D341Med (cell line): ENCODE measurements at regions not wholly inside any gene's neighbourhood (a gene's known extent, or its start where the extent isn't known, plus 50 kb on each side); places are given as distances from the start of the nearest gene placed in this dataset.
"Not testable (repeated sequence)": the region's sequence is repeated elsewhere in the genome, so short reads cannot be mapped to it uniquely, and the experiment has no call there.

ENCODE experiments used
- DNase-seq: peaks from one replicate; pipeline ENCODE4 v3.0.0; 2012; ENCODE audit warnings: low spot score

DNA sequence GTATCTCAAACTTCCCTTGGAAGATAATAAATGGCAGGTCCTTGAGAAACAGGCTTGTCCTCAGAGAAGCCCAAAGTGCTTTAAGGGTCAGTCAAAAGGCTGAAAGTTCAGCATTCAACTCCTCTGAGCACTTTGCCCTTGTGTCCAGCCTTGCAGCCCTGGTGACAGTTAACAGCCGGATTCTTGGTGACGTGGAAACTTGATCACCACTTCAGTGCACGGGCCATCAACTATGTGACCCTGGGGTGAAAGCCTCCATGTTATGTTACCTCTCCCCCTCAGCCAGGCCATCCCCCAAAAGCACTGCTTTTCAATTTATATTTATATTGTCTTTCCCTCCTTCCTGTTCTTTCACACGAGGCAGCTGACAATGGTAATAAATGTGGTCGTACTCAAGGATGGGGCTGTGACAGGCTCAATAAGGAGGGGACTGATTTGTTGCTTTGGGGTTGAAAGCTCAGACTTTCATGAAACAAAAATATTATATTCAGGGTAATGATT is 164.0 kb upstream of the NRP1 start:
- DNase-seq = no peak

DNA sequence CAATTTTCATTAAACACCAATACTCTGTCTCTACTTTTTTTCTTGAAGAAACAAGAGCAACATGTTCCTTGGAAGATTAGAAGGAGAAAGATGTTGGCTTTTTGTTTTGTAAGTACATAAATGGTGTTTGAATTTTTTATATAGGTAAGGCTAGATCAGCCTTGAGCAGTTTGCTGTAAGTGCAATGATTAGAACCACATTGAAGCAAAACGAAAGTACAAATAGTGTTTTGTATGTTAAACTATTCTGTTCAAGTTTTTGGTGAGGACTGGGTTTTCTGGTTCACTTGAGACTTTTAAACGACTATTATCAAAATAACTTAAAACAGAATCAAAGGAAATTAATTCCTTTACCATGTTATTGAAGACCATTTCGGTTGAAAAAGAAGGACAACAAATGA is 162.9 kb upstream of the NRP1 start:
- no peak for DNase-seq

GRCh38 chr10:33496096-33496495 is 161.6 kb upstream of the NRP1 start:
- DNase-seq = no peak

DNA sequence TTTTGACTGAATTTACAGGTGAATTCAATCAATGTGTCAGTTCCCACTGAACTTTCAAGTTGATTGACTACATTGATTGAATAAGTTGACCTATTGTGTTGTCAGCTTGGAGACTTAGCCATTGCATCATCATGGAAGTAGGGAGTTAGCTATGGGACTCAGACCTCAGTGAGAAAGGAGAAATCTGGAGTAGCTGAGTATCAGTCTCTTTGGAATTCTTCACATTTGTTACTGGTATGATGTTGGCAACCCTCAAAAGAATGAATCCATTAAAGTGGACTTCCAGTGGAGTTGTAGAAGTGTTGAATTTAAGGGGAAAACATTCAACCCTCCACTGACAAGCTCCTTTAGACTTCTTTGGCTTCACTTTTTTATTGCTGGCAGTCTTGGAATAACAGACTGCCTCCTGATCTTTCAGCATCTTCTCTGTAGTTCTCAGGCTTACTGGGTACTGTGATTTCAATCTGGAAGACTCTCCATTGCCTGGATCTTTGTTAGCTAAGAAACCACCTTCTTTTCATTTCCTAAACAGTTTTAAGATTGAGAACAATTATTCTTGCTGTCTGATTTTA is 160.3 kb upstream of the NRP1 start:
- DNase-seq = no peak

DNA sequence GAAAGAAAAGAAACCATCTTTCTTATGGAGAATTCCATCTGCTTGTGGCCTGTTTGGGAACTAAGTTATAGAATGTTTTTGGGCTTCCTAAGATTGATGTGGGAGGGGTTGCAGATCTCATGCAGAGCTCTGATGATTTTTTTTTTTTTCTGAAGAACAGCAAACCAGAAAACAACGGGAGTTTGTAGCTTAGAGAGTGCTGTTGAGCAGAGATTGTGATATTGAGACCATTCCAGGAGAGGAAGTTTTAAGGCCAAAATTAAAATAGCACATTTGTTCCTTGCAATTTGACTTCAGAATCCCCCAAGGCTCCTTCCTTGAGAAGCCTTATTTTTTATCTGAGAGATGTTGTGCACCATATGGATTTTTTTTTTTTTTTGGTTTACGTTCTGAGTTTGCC is 159.5 kb upstream of the NRP1 start:
- DNase-seq = no peak

DNA sequence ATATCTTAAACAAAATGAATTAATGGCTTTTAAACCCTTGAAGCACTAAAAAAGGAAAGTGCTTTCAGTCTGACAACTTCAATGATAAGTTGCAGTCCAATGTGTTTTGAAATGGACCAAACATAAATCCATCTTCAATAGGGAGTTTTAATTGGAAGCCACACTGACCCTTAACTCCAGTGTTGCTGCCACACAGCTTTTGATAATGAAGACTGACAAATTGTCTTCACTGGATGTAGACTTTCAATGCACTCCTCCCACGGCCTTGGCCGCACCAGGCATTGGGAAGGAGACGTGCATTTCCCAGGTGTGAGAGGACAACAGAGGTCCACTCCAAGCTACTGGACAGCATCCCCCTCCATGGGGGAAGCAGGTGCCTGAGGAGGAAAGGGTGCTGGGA is 159.0 kb upstream of the NRP1 start:
- DNase-seq = no peak

GRCh38 chr10:33492701-33493345 is 158.4 kb upstream of the NRP1 start:
- DNase-seq = no peak

DNA sequence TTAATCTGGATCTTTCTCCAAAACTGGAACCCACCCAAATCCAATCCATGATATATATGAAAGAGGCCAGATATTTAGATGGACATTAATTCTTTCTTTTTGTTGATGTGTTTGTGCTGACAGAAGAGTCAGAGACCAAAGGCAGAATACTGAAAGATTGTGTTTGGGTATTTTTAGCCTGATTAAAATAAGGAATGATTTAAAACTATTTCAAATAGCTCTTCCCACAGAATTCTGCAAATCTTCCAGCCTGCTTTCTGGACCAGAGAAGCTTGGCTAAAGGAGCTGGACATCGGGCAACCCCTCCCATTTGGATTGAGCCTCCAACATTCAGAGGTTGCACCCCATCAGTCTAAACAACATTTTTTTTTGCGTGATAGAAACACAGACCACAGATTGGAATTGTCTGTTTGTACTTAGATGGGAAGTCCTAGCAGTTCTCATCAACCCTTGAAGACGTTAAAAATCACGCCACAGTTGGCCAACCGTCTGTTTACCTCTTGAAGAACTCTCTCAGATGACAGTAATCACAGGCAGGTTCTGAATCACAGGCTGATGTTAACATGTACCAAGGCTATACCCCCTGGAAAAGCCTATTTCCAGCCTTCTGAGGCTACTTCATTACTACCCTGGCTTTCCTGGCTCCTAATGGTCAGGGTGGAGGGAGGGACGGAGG is 155.2 kb upstream of the NRP1 start:
- DNase-seq = no peak

- no peak for DNase-seq
Observed at GRCh38 chr10:33487014-33487776, 152.7 kb upstream of the NRP1 start.

DNA sequence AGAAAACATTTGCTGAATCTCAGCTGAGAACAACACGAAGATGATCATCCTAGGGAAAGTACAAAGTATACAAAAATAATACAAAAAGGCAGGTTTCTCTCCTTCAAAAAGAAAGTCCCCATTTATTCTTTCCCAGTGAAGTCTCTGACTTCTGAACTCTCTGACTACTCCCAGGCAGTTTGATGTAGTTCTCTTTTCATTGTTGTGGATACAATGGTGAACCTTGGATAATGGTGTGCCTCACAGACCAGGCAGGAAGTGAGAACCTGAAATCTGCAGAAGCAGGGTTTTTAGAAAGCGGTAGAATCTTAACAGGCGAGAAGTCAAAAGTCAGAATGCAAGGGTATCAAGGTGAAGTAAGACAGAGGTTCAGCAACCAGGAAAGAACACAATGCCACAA is 150.8 kb upstream of the NRP1 start:
- no peak for DNase-seq

- no peak for DNase-seq
Observed at GRCh38 chr10:33484787-33485186, 150.3 kb upstream of the NRP1 start.

DNA sequence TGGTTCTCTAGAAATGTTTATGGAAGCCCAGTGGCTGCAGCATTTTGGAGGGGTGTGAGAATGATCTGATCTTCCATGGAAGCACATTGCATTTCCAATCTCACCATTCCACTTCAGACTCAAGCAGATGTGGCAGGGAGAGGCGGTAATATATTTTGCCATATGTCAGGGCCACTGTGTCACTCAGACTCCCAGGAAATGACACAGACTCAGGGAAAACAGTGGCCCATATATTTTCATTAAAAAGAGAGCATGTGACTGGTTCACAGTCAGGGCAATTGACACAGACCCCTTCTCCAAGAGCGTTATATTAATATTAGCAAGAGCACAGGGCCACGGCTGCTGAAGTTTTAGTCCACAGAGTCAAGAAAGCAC is 149.3 kb upstream of the NRP1 start:
- no peak for DNase-seq

- DNase-seq = no peak
Observed at GRCh38 chr10:33483124-33483815, 148.8 kb upstream of the NRP1 start.

- DNase-seq = no peak
Observed at GRCh38 chr10:33482486-33482885, 148.0 kb upstream of the NRP1 start.

DNA sequence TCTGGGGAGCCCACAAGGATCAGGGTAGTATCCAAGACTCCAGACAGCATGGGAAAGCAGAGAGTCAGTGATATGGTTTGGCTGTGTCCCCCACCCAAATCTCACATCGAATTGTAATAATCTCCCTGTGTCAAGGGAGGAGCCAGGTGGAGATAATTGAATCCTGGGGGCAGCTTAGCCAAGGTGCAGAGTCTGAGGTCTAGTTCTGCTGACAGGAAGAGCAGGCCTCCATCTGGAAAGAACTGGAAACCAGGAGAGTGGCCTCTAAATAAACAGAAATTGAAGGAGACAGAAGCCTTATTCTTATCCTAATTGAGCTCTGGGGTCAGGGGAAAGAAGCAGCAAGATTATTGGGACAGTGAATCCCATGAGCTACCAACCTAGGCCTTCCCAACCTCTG is 146.7 kb upstream of the NRP1 start:
- no peak for DNase-seq

DNA sequence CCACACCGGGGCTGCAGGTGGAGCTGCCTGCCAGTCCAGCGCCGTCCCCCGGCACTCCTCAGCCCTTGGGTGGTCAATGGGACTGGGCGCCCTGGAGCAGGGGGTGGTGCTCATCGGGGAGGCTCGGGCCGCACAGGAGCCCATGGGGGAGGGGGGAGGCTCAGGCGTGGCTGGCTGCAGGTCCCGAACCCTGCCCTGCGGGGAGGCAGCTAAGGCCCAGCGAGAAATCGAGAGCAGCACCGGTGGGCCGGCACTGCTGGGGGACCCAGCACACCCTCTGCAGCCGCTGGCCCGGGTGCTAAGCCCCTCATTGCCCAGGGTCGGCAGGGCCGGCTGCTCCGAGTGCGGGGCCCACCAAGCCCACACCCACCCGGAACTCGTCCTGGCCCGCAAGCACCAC is 145.9 kb upstream of the NRP1 start:
- not testable (repeated sequence) for DNase-seq

DNA sequence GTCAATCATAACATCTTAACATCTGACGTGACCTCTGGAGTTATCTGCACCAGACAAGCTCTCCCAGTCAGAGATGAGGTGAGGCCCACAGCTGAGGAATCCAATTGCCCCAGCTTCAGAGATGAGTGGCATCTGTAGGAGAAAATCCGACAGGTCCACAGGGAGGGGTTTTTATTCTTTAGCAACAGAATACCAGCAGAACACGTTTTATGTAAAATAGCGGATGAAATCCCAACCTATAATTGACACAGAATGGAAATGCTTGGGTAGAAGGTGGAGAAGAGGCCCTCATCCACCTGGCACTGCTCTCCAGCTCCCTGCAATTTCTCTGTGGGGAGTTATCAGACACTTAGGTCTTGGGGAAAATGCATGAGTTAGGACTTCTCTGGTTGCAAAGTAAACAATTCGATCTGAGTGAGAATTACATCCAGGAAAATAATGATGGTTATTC is 144.2 kb upstream of the NRP1 start:
- DNase-seq = no peak

GRCh38 chr10:33478089-33478674 is 143.7 kb upstream of the NRP1 start:
- DNase-seq = no peak

- DNase-seq = no peak
Observed at GRCh38 chr10:33477291-33478088, 143.0 kb upstream of the NRP1 start.

DNA sequence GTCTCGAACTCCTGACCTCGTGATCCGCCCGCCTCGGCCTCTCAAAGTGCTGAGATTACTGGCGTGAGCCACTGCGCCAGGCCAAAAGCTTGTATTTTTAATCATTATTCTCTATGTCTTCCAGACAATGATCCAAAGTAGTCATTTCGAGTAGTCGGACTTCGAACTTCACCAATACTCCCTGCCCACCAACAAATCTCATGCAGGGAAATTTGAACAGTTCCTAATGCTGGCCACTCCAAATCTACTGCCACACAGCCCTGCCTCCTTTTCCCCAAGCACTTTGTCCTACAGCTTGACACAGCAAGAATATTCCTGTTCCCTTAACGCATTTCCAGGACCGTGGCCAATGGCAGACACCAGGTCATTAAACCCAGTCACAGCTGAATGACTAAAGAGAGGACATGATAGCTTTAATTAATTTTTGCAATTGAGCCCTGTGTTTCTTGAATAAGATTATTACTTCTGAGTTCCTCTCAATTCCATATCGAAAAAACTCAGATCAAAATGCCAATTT is 142.3 kb upstream of the NRP1 start:
- DNase-seq = no peak

- DNase-seq = no peak
Observed at GRCh38 chr10:33473688-33474087, 139.2 kb upstream of the NRP1 start.
